Liver (tissue), 7 donors: ENCODE measurements at regions not wholly inside any gene's neighbourhood (a gene's known extent, or its start where the extent isn't known, plus 50 kb on each side); places are given as distances from the start of the nearest gene placed in this dataset.

Experiments
- DNase-seq: peaks from one replicate; pipeline ENCODE4 v3.0.0-alpha.2; 2017; ENCODE audit warnings: low spot score
- H3K27ac ChIP-seq, 2 donors: one replicate each; pipeline ENCODE4 v1.7.0; 2013; ENCODE audit warnings: inconsistent platforms in 2 of 2, low read length in 2 of 2, control low read depth in 1 of 2, low read depth in 1 of 2, mild to moderate bottlenecking in 1 of 2
- H3K27me3 ChIP-seq, 4 donors: one replicate each; pipeline versions ENCODE4 v1.6.1 to v1.7.0; 2013; ENCODE audit warnings: low read length in 3 of 4, inconsistent platforms in 1 of 4, mild to moderate bottlenecking in 1 of 4, moderate library complexity in 1 of 4; ENCODE audit not compliant: control insufficient read depth in 4 of 4, insufficient read depth in 4 of 4
- H3K36me3 ChIP-seq, 4 donors: one replicate each; pipeline versions ENCODE4 v1.6.1 to v1.7.0; 2013; ENCODE audit warnings: low read length in 3 of 4, mild to moderate bottlenecking in 3 of 4, low read depth in 1 of 4, moderate library complexity in 1 of 4; ENCODE audit not compliant: control insufficient read depth in 4 of 4, insufficient read depth in 3 of 4
- H3K4me1 ChIP-seq, 4 donors: one replicate each; pipeline versions ENCODE4 v1.6.1 to v1.7.0; 2013; ENCODE audit warnings: low read length in 3 of 4, mild to moderate bottlenecking in 3 of 4, moderate library complexity in 1 of 4; ENCODE audit not compliant: control insufficient read depth in 4 of 4, insufficient read depth in 4 of 4
- H3K4me3 ChIP-seq, 3 donors: one replicate each; pipeline versions ENCODE4 v1.6.1 to v1.7.0; 2013; ENCODE audit warnings: low read length in 3 of 3, control low read depth in 1 of 3, low read depth in 1 of 3, mild to moderate bottlenecking in 1 of 3
- H3K9ac ChIP-seq, 2 donors: one replicate each; pipeline ENCODE4 v1.7.0; 2013; ENCODE audit warnings: low read length in 2 of 2, mild to moderate bottlenecking in 2 of 2, moderate library complexity in 2 of 2, control low read depth in 1 of 2, low read depth in 1 of 2
- H3K9me3 ChIP-seq, 4 donors: one replicate each; pipeline versions ENCODE4 v1.6.1 to v1.7.0; 2013; ENCODE audit warnings: low read length in 3 of 4; ENCODE audit not compliant: control insufficient read depth in 4 of 4
- EGR1 ChIP-seq, 2 donors: IDR thresholded peaks; 2 replicates each; pipeline ENCODE4 v1.6.1; 2016 to 2018; ENCODE audit warnings: antibody characterized with exemption in 2 of 2, low read depth in 2 of 2
- FOXA2 ChIP-seq: IDR thresholded peaks from 2 replicates; pipeline ENCODE4 v1.6.1; 2016; ENCODE audit warnings: antibody characterized with exemption
- GABPA ChIP-seq, 2 donors: IDR thresholded peaks in 1 of 2; conservative IDR thresholded peaks in 1 of 2; 2 replicates each; pipeline ENCODE4 v1.6.1; 2016; ENCODE audit warnings: antibody characterized with exemption in 2 of 2, mild to moderate bottlenecking in 1 of 2, moderate library complexity in 1 of 2
- HNF4A ChIP-seq, 2 donors: conservative IDR thresholded peaks; 2 replicates each; pipeline ENCODE4 v1.6.1; 2016; ENCODE audit warnings: antibody characterized with exemption in 2 of 2, mild to moderate bottlenecking in 2 of 2
- HNF4G ChIP-seq: IDR thresholded peaks from 2 replicates; pipeline ENCODE4 v1.6.1; 2016; ENCODE audit warnings: antibody characterized with exemption
- JUND ChIP-seq, 2 donors: IDR thresholded peaks; 2 replicates each; pipeline ENCODE4 v1.6.1; 2016; ENCODE audit warnings: antibody characterized with exemption in 2 of 2
- NR2F2 ChIP-seq: IDR thresholded peaks from 2 replicates; pipeline ENCODE4 v1.6.1; 2016; ENCODE audit warnings: antibody characterized with exemption
- RAD21 ChIP-seq, 2 donors: IDR thresholded peaks; 2 replicates each; pipeline ENCODE4 v1.6.1; 2016; ENCODE audit warnings: antibody characterized with exemption in 2 of 2, mild to moderate bottlenecking in 2 of 2
- RXRA ChIP-seq, 2 donors: IDR thresholded peaks; 2 replicates each; pipeline ENCODE4 v1.6.1; 2017 to 2018; ENCODE audit warnings: antibody characterized with exemption in 2 of 2, mild to moderate bottlenecking in 1 of 2
- SP1 ChIP-seq: IDR thresholded peaks from 2 replicates; pipeline ENCODE4 v1.6.1; 2018; ENCODE audit warnings: antibody characterized with exemption, mild to moderate bottlenecking
- TAF1 ChIP-seq: conservative IDR thresholded peaks from 2 replicates; pipeline ENCODE4 v1.6.1; 2016; ENCODE audit warnings: antibody characterized with exemption, mild to moderate bottlenecking
- YY1 ChIP-seq: IDR thresholded peaks from 2 replicates; pipeline ENCODE4 v1.6.1; 2016; ENCODE audit warnings: antibody characterized with exemption, mild to moderate bottlenecking
- WGBS: extraction: QIAGEN DNeasy Blood & Tissue Kit; methylation state at CpG from one replicate; pipeline ENCODE4 v1.1.7; 2013; 5-methylcytosine and 5-hydroxymethylcytosine counted together
- TF ChIP-seq, protein P1 (sequence below): IDR thresholded peaks from 2 replicates; pipeline ENCODE4 v1.6.1; 2016; ENCODE audit warnings: antibody characterized with exemption, mild to moderate bottlenecking
- TF ChIP-seq, protein P2 (sequence below): IDR thresholded peaks from 2 replicates; pipeline ENCODE4 v1.6.1; 2016; ENCODE audit warnings: antibody characterized with exemption
- donor health status: healthy.
- donor health status: healthy.
- donor health status: healthy.
- donor health status: healthy.

DNA sequence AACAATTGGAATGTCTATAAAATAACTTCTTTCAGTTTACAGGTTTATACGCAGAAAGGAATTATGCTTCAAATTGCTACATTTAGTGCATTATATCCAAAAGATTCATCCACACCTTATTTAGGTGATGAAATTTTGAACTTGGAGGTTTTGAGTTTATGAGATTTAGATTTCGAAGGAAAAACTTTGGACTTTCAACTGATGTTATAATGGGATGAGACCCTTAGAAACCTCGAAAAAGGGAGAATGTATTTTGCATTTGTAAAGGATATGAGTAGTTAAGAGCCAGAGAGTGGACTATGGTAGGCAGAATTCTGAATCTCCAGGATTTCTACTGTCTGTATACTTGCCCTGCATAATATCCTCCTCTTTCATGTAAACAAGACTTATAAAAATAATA lies 851.6 kb upstream of the MGAT4C start:
- Histone ChIP-seq H3K27me3 (no peaks in the 10 kb centered on the region), H3K4me3 (no peak overlapping the region), H3K9me3 (no peaks in the 10 kb centered on the region), H3K9ac (no peak overlapping the region), H3K4me1 (no peaks in the 10 kb centered on the region), H3K27ac (no peak overlapping the region), H3K36me3 (no peaks in the 10 kb centered on the region)
- TF ChIP-seq TAF1: no peak
- TF ChIP-seq HNF4G: no peak
- TF ChIP-seq GABPA (IDR thresholded peaks at IDR 0.05 in 1 of 2, conservative IDR thresholded peaks at IDR 0.05 in 1 of 2): no peak
- no peak for TF ChIP-seq SP1
- no peak for TF ChIP-seq FOXA2
- no peak for TF ChIP-seq RXRA (IDR thresholded peaks at IDR 0.05)
- TF ChIP-seq HNF4A (conservative IDR thresholded peaks at IDR 0.05): no peak
- TF ChIP-seq NR2F2: no peak
- TF ChIP-seq EGR1 (IDR thresholded peaks at IDR 0.05; ENCODE audit: low read depth in 2 of 2): no peak
- DNase-seq: no peak
- WGBS: 82% methylated on average over 3 of the region's 3 CpGs

- Histone ChIP-seq H3K36me3 (no peaks in the 10 kb centered on the region), H3K9me3 (no peaks in the 10 kb centered on the region), H3K27ac (no peak overlapping the region), H3K9ac (no peak overlapping the region), H3K4me3 (no peak overlapping the region), H3K27me3 (no peaks in the 10 kb centered on the region), H3K4me1 (no peaks in the 10 kb centered on the region)
- WGBS: 80% methylated on average over 3 of the region's 3 CpGs
- TF ChIP-seq RAD21 (IDR thresholded peaks at IDR 0.05): no peak
- DNase-seq: no peak
These were observed 851.1 kb upstream of the MGAT4C start for GRCh38 chr12:87107270-87107669.

DNA sequence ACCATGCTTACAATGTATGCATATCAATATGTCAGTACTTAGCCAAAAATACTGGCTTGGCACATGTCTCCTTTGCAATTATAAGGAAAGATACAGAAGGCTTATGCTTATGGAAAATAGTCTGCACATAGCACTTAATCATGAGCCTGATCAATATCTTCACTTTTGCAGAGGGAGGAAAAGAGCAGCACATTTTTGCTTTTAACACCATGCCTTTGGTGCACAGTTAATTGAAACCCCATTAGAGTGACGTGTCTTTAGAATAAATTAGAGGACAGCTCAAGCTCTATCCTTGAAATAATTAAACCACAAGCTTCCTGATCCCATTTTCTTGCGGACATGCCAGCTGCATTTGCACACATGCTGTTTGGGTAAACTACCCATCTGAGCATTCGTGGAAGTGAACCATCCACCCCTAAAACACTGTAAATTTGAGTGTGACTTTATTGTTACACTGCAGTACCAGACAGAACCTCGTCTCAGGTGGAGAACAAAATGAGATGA lies 839.9 kb upstream of the MGAT4C start:
- H3K9ac ChIP-seq: no peak overlapping the region
- no peaks in the 10 kb centered on the region for H3K4me1 ChIP-seq
- WGBS: 76% methylated on average over 4 of the region's 4 CpGs
- H3K9me3 ChIP-seq: no peaks in the 10 kb centered on the region
- H3K36me3 ChIP-seq: no peaks in the 10 kb centered on the region
- TF ChIP-seq HNF4A (conservative IDR thresholded peaks at IDR 0.05) (no peak), YY1 (no peak), JUND (IDR thresholded peaks at IDR 0.05) (no peak), SP1 (no peak), RXRA (IDR thresholded peaks at IDR 0.05) (no peak), HNF4G (no peak)
- TF ChIP-seq, protein P1, sequence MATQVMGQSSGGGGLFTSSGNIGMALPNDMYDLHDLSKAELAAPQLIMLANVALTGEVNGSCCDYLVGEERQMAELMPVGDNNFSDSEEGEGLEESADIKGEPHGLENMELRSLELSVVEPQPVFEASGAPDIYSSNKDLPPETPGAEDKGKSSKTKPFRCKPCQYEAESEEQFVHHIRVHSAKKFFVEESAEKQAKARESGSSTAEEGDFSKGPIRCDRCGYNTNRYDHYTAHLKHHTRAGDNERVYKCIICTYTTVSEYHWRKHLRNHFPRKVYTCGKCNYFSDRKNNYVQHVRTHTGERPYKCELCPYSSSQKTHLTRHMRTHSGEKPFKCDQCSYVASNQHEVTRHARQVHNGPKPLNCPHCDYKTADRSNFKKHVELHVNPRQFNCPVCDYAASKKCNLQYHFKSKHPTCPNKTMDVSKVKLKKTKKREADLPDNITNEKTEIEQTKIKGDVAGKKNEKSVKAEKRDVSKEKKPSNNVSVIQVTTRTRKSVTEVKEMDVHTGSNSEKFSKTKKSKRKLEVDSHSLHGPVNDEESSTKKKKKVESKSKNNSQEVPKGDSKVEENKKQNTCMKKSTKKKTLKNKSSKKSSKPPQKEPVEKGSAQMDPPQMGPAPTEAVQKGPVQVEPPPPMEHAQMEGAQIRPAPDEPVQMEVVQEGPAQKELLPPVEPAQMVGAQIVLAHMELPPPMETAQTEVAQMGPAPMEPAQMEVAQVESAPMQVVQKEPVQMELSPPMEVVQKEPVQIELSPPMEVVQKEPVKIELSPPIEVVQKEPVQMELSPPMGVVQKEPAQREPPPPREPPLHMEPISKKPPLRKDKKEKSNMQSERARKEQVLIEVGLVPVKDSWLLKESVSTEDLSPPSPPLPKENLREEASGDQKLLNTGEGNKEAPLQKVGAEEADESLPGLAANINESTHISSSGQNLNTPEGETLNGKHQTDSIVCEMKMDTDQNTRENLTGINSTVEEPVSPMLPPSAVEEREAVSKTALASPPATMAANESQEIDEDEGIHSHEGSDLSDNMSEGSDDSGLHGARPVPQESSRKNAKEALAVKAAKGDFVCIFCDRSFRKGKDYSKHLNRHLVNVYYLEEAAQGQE: no peak
- TF ChIP-seq, protein P2, sequence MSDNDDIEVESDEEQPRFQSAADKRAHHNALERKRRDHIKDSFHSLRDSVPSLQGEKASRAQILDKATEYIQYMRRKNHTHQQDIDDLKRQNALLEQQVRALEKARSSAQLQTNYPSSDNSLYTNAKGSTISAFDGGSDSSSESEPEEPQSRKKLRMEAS: no peak
- H3K27ac ChIP-seq: no peak overlapping the region
- DNase-seq: no peak
- H3K4me3 ChIP-seq: no peak overlapping the region
- H3K27me3 ChIP-seq: no peaks in the 10 kb centered on the region
